ENCODE measurements at regions not wholly inside any gene's neighbourhood (a gene's known extent, or its start where the extent isn't known, plus 50 kb on each side); places are given as distances from the start of the nearest gene placed in this dataset.

- no peak for DNase-seq
- Histone ChIP-seq H3K9me3 (ENCODE audit: control insufficient read depth, low read length) (no peaks in the 10 kb centered on the region), H3K27ac (ENCODE audit: insufficient read depth, low read length, poor library complexity, severe bottlenecking) (no peak overlapping the region), H3K27me3 (replicated peaks; ENCODE audit: control insufficient read depth, insufficient read depth, low read length, poor library complexity, severe bottlenecking) (no peaks in the 10 kb centered on the region), H3K4me3 (ENCODE audit: insufficient read depth, low read depth, low read length, poor library complexity, severe bottlenecking) (no peak overlapping the region), H3K4me1 (ENCODE audit: control insufficient read depth, insufficient read depth, low read length, poor library complexity, severe bottlenecking) (no peaks in the 10 kb centered on the region), H3K36me3 (ENCODE audit: control insufficient read depth, insufficient read depth, low read length) (no peaks in the 10 kb centered on the region)
Measured at GRCh38 chr13:91123456-91124127, 223.9 kb upstream of the MIR17HG start.

DNA sequence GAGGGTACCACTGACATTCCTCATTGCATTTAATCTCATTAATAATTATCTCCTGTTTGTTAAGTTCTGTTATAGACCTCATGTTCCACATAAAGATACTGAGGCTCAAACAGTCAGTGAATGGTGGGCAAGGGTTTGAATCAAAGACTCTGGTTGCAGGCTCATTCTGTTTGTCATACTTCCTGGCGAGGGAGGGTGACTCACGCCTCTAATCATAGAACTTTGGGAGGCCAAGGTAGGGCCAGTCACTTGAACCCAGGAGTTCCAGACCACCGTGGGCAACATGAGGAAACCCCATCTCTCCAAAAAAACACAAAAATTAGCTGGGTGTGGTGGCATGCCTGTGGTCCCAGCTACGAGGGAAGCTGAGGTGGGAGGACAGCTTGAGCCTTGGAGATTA is 220.7 kb upstream of the MIR17HG start:
- H3K9me3 ChIP-seq (ENCODE audit: control insufficient read depth, low read length) = no peaks in the 10 kb centered on the region
- no peak overlapping the region for H3K4me3 ChIP-seq (ENCODE audit: insufficient read depth, low read depth, low read length, poor library complexity, severe bottlenecking)
- H3K4me1 ChIP-seq (ENCODE audit: control insufficient read depth, insufficient read depth, low read length, poor library complexity, severe bottlenecking) = no peaks in the 10 kb centered on the region
- H3K27ac ChIP-seq (ENCODE audit: insufficient read depth, low read length, poor library complexity, severe bottlenecking) = no peak overlapping the region
- H3K36me3 ChIP-seq (ENCODE audit: control insufficient read depth, insufficient read depth, low read length) = no peaks in the 10 kb centered on the region
- H3K27me3 ChIP-seq (replicated peaks; ENCODE audit: control insufficient read depth, insufficient read depth, low read length, poor library complexity, severe bottlenecking) = no peaks in the 10 kb centered on the region
- DNase-seq = no peak

DNA sequence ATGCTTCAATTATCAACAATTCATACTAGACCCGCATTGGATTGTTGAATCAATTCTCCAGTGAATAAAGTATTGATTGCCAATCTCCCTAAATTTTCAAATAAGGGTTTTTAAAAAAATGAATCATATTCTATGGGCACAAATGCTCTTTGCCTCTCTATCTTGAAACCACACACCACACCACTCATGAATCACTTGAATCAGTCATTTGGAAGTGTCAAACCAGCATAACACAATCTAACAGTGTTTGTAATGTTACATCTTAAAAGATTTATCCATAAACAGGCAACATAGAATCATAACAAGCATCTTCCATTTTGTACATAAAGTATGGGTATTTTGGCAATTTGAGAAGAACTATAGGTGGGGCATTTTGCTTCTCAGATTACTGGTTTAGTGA is 219.5 kb upstream of the MIR17HG start:
- no peak overlapping the region for H3K4me3 ChIP-seq (ENCODE audit: insufficient read depth, low read depth, low read length, poor library complexity, severe bottlenecking)
- DNase-seq = no peak
- no peak overlapping the region for H3K27ac ChIP-seq (ENCODE audit: insufficient read depth, low read length, poor library complexity, severe bottlenecking)
- H3K9me3 ChIP-seq (ENCODE audit: control insufficient read depth, low read length) = no peaks in the 10 kb centered on the region
- H3K4me1 ChIP-seq (ENCODE audit: control insufficient read depth, insufficient read depth, low read length, poor library complexity, severe bottlenecking) = no peaks in the 10 kb centered on the region
- no peaks in the 10 kb centered on the region for H3K36me3 ChIP-seq (ENCODE audit: control insufficient read depth, insufficient read depth, low read length)
- no peaks in the 10 kb centered on the region for H3K27me3 ChIP-seq (replicated peaks; ENCODE audit: control insufficient read depth, insufficient read depth, low read length, poor library complexity, severe bottlenecking)

- H3K27ac ChIP-seq (ENCODE audit: insufficient read depth, low read length, poor library complexity, severe bottlenecking) = no peak overlapping the region
- DNase-seq = no peak
- H3K9me3 ChIP-seq (ENCODE audit: control insufficient read depth, low read length) = no peaks in the 10 kb centered on the region
- no peaks in the 10 kb centered on the region for H3K36me3 ChIP-seq (ENCODE audit: control insufficient read depth, insufficient read depth, low read length)
- H3K27me3 ChIP-seq (replicated peaks; ENCODE audit: control insufficient read depth, insufficient read depth, low read length, poor library complexity, severe bottlenecking) = no peaks in the 10 kb centered on the region
- no peak overlapping the region for H3K4me3 ChIP-seq (ENCODE audit: insufficient read depth, low read depth, low read length, poor library complexity, severe bottlenecking)
- H3K4me1 ChIP-seq (ENCODE audit: control insufficient read depth, insufficient read depth, low read length, poor library complexity, severe bottlenecking) = no peaks in the 10 kb centered on the region
Measured at GRCh38 chr13:91132381-91132780, 215.1 kb upstream of the MIR17HG start.

- H3K27ac ChIP-seq (ENCODE audit: insufficient read depth, low read length, poor library complexity, severe bottlenecking) = no peak overlapping the region
- no peak for DNase-seq
- H3K4me3 ChIP-seq (ENCODE audit: insufficient read depth, low read depth, low read length, poor library complexity, severe bottlenecking) = no peak overlapping the region
- H3K9me3 ChIP-seq (ENCODE audit: control insufficient read depth, low read length) = no peaks in the 10 kb centered on the region
- no peaks in the 10 kb centered on the region for H3K36me3 ChIP-seq (ENCODE audit: control insufficient read depth, insufficient read depth, low read length)
- H3K27me3 ChIP-seq (replicated peaks; ENCODE audit: control insufficient read depth, insufficient read depth, low read length, poor library complexity, severe bottlenecking) = no peaks in the 10 kb centered on the region
- no peaks in the 10 kb centered on the region for H3K4me1 ChIP-seq (ENCODE audit: control insufficient read depth, insufficient read depth, low read length, poor library complexity, severe bottlenecking)
Measured at GRCh38 chr13:91132786-91133185, 214.7 kb upstream of the MIR17HG start.

- Histone ChIP-seq H3K4me3 (ENCODE audit: insufficient read depth, low read depth, low read length, poor library complexity, severe bottlenecking) (no peak overlapping the region), H3K9me3 (ENCODE audit: control insufficient read depth, low read length) (no peaks in the 10 kb centered on the region), H3K4me1 (ENCODE audit: control insufficient read depth, insufficient read depth, low read length, poor library complexity, severe bottlenecking) (no peaks in the 10 kb centered on the region), H3K27me3 (replicated peaks; ENCODE audit: control insufficient read depth, insufficient read depth, low read length, poor library complexity, severe bottlenecking) (no peaks in the 10 kb centered on the region), H3K27ac (ENCODE audit: insufficient read depth, low read length, poor library complexity, severe bottlenecking) (no peak overlapping the region), H3K36me3 (ENCODE audit: control insufficient read depth, insufficient read depth, low read length) (no peaks in the 10 kb centered on the region)
- DNase-seq = no peak
Measured at GRCh38 chr13:91133941-91134802, 213.3 kb upstream of the MIR17HG start.

DNA sequence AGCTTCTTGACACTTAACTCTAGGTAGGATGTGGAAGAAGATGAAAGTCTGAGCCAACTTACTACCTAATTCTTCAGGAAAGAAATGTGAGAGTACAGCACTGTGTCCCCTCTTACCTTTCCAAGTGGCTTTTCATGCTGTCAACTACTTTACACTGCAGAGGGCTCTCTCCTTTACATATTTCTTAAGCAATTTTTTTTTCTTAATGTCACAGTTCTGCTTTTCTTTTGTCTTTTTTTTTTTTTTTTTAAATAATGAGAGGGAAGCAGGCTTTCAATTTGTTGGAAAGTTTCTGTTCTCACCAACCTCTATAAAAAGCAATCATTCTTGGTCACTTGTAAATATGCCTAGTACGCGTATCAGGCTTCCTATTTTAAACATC is 212.7 kb upstream of the MIR17HG start:
- no peak overlapping the region for H3K4me3 ChIP-seq (ENCODE audit: insufficient read depth, low read depth, low read length, poor library complexity, severe bottlenecking)
- no peaks in the 10 kb centered on the region for H3K4me1 ChIP-seq (ENCODE audit: control insufficient read depth, insufficient read depth, low read length, poor library complexity, severe bottlenecking)
- H3K36me3 ChIP-seq (ENCODE audit: control insufficient read depth, insufficient read depth, low read length) = no peaks in the 10 kb centered on the region
- H3K9me3 ChIP-seq (ENCODE audit: control insufficient read depth, low read length) = no peaks in the 10 kb centered on the region
- DNase-seq = no peak
- no peaks in the 10 kb centered on the region for H3K27me3 ChIP-seq (replicated peaks; ENCODE audit: control insufficient read depth, insufficient read depth, low read length, poor library complexity, severe bottlenecking)
- H3K27ac ChIP-seq (ENCODE audit: insufficient read depth, low read length, poor library complexity, severe bottlenecking) = no peak overlapping the region

GRCh38 chr13:91135376-91135775 is 212.1 kb upstream of the MIR17HG start:
- Histone ChIP-seq H3K27ac (ENCODE audit: insufficient read depth, low read length, poor library complexity, severe bottlenecking) (no peak overlapping the region), H3K4me1 (ENCODE audit: control insufficient read depth, insufficient read depth, low read length, poor library complexity, severe bottlenecking) (no peaks in the 10 kb centered on the region), H3K27me3 (replicated peaks; ENCODE audit: control insufficient read depth, insufficient read depth, low read length, poor library complexity, severe bottlenecking) (no peaks in the 10 kb centered on the region), H3K9me3 (ENCODE audit: control insufficient read depth, low read length) (no peaks in the 10 kb centered on the region), H3K36me3 (ENCODE audit: control insufficient read depth, insufficient read depth, low read length) (no peaks in the 10 kb centered on the region), H3K4me3 (ENCODE audit: insufficient read depth, low read depth, low read length, poor library complexity, severe bottlenecking) (no peak overlapping the region)
- no peak for DNase-seq

DNA sequence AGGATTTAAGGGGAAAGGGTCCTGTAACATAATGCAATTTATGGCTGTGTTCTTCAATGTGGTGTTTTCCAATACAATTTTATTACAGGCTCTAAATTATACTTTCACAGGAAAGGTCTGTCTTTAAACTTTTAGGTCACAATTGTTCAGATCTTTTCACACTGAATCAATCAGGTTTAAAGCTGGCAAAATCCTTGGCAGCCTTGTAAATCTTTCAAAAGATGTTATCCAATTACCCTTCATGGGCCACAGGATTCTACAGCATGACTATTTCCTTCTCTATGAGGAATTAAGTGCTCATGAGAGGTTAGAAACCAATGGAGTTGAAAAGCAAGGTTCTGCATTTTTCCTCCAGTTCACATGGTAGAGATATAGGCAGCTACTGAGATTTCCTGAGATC is 211.5 kb upstream of the MIR17HG start:
- no peaks in the 10 kb centered on the region for H3K27me3 ChIP-seq (replicated peaks; ENCODE audit: control insufficient read depth, insufficient read depth, low read length, poor library complexity, severe bottlenecking)
- H3K9me3 ChIP-seq (ENCODE audit: control insufficient read depth, low read length) = no peaks in the 10 kb centered on the region
- no peak overlapping the region for H3K4me3 ChIP-seq (ENCODE audit: insufficient read depth, low read depth, low read length, poor library complexity, severe bottlenecking)
- H3K27ac ChIP-seq (ENCODE audit: insufficient read depth, low read length, poor library complexity, severe bottlenecking) = no peak overlapping the region
- H3K36me3 ChIP-seq (ENCODE audit: control insufficient read depth, insufficient read depth, low read length) = no peaks in the 10 kb centered on the region
- no peak for DNase-seq
- no peaks in the 10 kb centered on the region for H3K4me1 ChIP-seq (ENCODE audit: control insufficient read depth, insufficient read depth, low read length, poor library complexity, severe bottlenecking)

DNA sequence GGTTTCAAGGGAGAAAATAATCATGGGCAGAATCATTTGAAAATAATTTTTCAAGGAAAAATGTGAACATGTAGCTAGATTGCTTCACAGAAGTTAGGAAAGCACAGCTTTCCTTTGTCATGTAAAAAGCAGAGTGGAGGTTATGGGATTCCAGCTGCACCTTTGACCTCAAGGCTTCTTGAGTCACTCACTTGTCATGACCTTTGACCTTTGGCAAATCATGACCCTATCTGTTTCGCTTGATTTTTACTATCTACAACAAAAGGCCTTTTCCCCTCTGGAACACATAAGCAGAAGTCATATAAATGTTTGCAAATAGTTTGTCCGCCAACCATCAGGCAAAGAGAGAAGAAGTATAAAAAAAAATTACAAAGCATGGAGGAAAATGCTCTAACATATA is 210.7 kb upstream of the MIR17HG start:
- DNase-seq = no peak
- Histone ChIP-seq H3K9me3 (ENCODE audit: control insufficient read depth, low read length) (no peaks in the 10 kb centered on the region), H3K27ac (ENCODE audit: insufficient read depth, low read length, poor library complexity, severe bottlenecking) (no peak overlapping the region), H3K4me3 (ENCODE audit: insufficient read depth, low read depth, low read length, poor library complexity, severe bottlenecking) (no peak overlapping the region), H3K36me3 (ENCODE audit: control insufficient read depth, insufficient read depth, low read length) (no peaks in the 10 kb centered on the region), H3K27me3 (replicated peaks; ENCODE audit: control insufficient read depth, insufficient read depth, low read length, poor library complexity, severe bottlenecking) (no peaks in the 10 kb centered on the region), H3K4me1 (ENCODE audit: control insufficient read depth, insufficient read depth, low read length, poor library complexity, severe bottlenecking) (no peaks in the 10 kb centered on the region)

All from effector memory CD4-positive, alpha-beta T cell (primary cell).